ENCODE measurements at regions not wholly inside any gene's neighbourhood (a gene's known extent, or its start where the extent isn't known, plus 50 kb on each side); places are given as distances from the start of the nearest gene placed in this dataset.

- no peak for TF ChIP-seq CTCF (IDR thresholded peaks at IDR 0.05; ENCODE audit: borderline replicate concordance, extremely low read depth, low read length, poor library complexity, severe bottlenecking)
- no peak for TF ChIP-seq EZH2 (IDR thresholded peaks at IDR 0.05; ENCODE audit: borderline replicate concordance, low read depth, low read length, severe bottlenecking)
These were observed 477.7 kb downstream of the IGSF11 start for GRCh38 chr3:118556983-118557382.
